Keratinocyte (primary cell): ENCODE measurements at regions not wholly inside any gene's neighbourhood (a gene's known extent, or its start where the extent isn't known, plus 50 kb on each side); places are given as distances from the start of the nearest gene placed in this dataset.

Experiments used
- EZH2 ChIP-seq: IDR thresholded peaks from one replicate; pipeline ENCODE4 v1.6.1; 2012; ENCODE audit warnings: inconsistent platforms, mild to moderate bottlenecking, low read length, moderate library complexity
- TF ChIP-seq, protein P1 (sequence below), 3 experiments: IDR thresholded peaks in 1 of 3; conservative IDR thresholded peaks in 1 of 3; optimal IDR thresholded peaks in 1 of 3; 2 replicates in 2 of 3; 3 replicates in 1 of 3; pipeline versions ENCODE3 to v1.5.1; 2011; ENCODE audit warnings: low read length in 3 of 3, mild to moderate bottlenecking in 3 of 3, moderate library complexity in 2 of 3, control low read depth in 1 of 3, inconsistent platforms in 1 of 3; ENCODE audit not compliant: insufficient read depth in 2 of 3; ENCODE audit errors: extremely low read depth in 1 of 3

- TF ChIP-seq, protein P1, sequence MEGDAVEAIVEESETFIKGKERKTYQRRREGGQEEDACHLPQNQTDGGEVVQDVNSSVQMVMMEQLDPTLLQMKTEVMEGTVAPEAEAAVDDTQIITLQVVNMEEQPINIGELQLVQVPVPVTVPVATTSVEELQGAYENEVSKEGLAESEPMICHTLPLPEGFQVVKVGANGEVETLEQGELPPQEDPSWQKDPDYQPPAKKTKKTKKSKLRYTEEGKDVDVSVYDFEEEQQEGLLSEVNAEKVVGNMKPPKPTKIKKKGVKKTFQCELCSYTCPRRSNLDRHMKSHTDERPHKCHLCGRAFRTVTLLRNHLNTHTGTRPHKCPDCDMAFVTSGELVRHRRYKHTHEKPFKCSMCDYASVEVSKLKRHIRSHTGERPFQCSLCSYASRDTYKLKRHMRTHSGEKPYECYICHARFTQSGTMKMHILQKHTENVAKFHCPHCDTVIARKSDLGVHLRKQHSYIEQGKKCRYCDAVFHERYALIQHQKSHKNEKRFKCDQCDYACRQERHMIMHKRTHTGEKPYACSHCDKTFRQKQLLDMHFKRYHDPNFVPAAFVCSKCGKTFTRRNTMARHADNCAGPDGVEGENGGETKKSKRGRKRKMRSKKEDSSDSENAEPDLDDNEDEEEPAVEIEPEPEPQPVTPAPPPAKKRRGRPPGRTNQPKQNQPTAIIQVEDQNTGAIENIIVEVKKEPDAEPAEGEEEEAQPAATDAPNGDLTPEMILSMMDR (optimal IDR thresholded peaks at IDR 0.05 in 1 of 3, IDR thresholded peaks at IDR 0.05 in 1 of 3, conservative IDR thresholded peaks at IDR 0.05 in 1 of 3; ENCODE audit: extremely low read depth in 1 of 3, insufficient read depth in 2 of 3, low read length in 3 of 3), result no peak
- TF ChIP-seq EZH2, result no peak
Observed at GRCh38 chr16:9345046-9345445, 253.6 kb downstream of the HAPSTR1 start.
